Breast epithelium (tissue), 4 donors: ENCODE measurements at regions not wholly inside any gene's neighbourhood (a gene's known extent, or its start where the extent isn't known, plus 50 kb on each side); places are given as distances from the start of the nearest gene placed in this dataset.

Experiments used
- DNase-seq, 2 donors: peaks; one replicate each; pipeline ENCODE4 v3.0.0-alpha.2; 2019; ENCODE audit warnings: low spot score in 2 of 2
- H3K27ac ChIP-seq, 2 donors: fragments of 200-600 bp; sonication (generic) in 1 of 2; one replicate each; pipeline ENCODE4 v1.5.1; 2016 to 2019; ENCODE audit warnings: mild to moderate bottlenecking in 1 of 2
- H3K27me3 ChIP-seq, 2 donors: fragments of 200-600 bp; sonication (generic) in 1 of 2; one replicate each; pipeline versions ENCODE4 v1.5.1 to v1.6.0; 2017 to 2019; ENCODE audit warnings: control low read depth in 1 of 2, mild to moderate bottlenecking in 1 of 2
- H3K36me3 ChIP-seq: fragments of 200-600 bp; one replicate; pipeline ENCODE4 v1.5.1; 2019
- H3K4me1 ChIP-seq, 2 donors: fragments of 200-600 bp; sonication (generic); one replicate each; pipeline ENCODE4 v1.5.1; 2016 to 2019; ENCODE audit warnings: control low read depth in 1 of 2
- H3K4me3 ChIP-seq, 3 donors: fragments of 200-600 bp; sonication (generic); 1 replicate in 2 of 3; 2 replicates in 1 of 3; pipeline ENCODE4 v1.5.1; 2016 to 2019; ENCODE audit warnings: mild to moderate bottlenecking in 3 of 3, moderate library complexity in 2 of 3
- H3K9me3 ChIP-seq, 2 donors: fragments of 200-600 bp; sonication (generic) in 1 of 2; one replicate each; pipeline ENCODE4 v1.5.1; 2016 to 2019; ENCODE audit warnings: control low read depth in 1 of 2
- CTCF ChIP-seq, 3 donors: fragments of 450-650 bp; IDR thresholded peaks; one replicate each; pipeline ENCODE4 v1.5.1; 2016 to 2017; ENCODE audit warnings: antibody characterized with exemption in 3 of 3, mild to moderate bottlenecking in 3 of 3, moderate library complexity in 3 of 3
- POLR2A ChIP-seq: fragments of 450-650 bp; IDR thresholded peaks from one replicate; pipeline ENCODE4 v1.6.1; 2016; ENCODE audit warnings: antibody characterized with exemption, mild to moderate bottlenecking, moderate library complexity
- POLR2AphosphoS5 ChIP-seq, 3 donors: sonication (generic); formaldehyde crosslinking; IDR thresholded peaks; one replicate each; pipeline ENCODE4 v1.6.1; 2017; ENCODE audit warnings: antibody characterized with exemption in 3 of 3
- intact Hi-C: fragments of 100-400 bp; cut with DNase I; formaldehyde crosslinking; loops from one replicate; pipeline ENCODE4 v1.15.1; 2023; ENCODE audit warnings: low total_unique reads

DNA sequence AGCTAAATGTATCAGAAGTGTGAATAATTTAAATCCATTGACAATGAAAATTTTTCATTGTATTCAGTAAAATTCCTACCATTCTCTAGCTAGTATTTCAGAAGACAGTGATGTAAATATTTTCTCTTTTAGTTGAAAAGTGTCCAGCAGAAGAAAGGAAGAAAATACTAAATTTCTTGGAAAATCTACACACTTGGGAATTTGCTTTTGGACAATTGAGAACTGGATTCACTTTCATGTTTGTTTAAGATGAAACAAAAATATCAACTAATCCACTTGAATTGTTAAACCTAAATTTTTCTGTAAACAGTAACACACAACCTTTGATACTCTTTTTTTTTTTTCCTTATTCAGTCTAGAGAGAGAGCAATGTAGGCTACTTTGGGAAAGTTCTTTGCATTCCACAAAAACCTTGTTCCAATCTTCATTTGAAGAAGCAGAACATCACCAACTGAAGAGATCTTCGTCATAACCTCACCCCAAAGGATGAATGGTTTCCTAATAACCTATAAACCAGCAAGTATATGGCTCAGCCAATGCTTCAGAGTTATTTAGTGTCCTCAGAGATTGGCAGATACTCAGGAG is 155.1 kb upstream of the GORAB start:
- no peaks in the 10 kb centered on the region for H3K27me3 ChIP-seq
- no peak overlapping the region for H3K4me3 ChIP-seq
- H3K27ac ChIP-seq: no peak overlapping the region
- no peaks in the 10 kb centered on the region for H3K36me3 ChIP-seq
- no peak for DNase-seq
- TF ChIP-seq CTCF (IDR thresholded peaks at IDR 0.05) (no peak), POLR2A (no peak), POLR2AphosphoS5 (IDR thresholded peaks at IDR 0.05) (no peak)
- H3K4me1 ChIP-seq: no peaks in the 10 kb centered on the region
- H3K9me3 ChIP-seq: no peaks in the 10 kb centered on the region
- intact Hi-C loops: no loop called here

- no peaks in the 10 kb centered on the region for H3K36me3 ChIP-seq
- no peak for DNase-seq
- H3K4me1 ChIP-seq: no peaks in the 10 kb centered on the region
- H3K4me3 ChIP-seq: no peak overlapping the region
- intact Hi-C loops: no loop called here
- H3K9me3 ChIP-seq: no peaks in the 10 kb centered on the region
- TF ChIP-seq CTCF (IDR thresholded peaks at IDR 0.05) (no peak), POLR2A (no peak), POLR2AphosphoS5 (IDR thresholded peaks at IDR 0.05) (no peak)
- H3K27me3 ChIP-seq: no peaks in the 10 kb centered on the region
- no peak overlapping the region for H3K27ac ChIP-seq
These were observed 154.5 kb upstream of the GORAB start for GRCh38 chr1:170377440-170377839.

- no peak for DNase-seq
- intact Hi-C loops: no loop called here
- H3K4me1 ChIP-seq: no peaks in the 10 kb centered on the region
- no peaks in the 10 kb centered on the region for H3K9me3 ChIP-seq
- TF ChIP-seq POLR2A (no peak), POLR2AphosphoS5 (IDR thresholded peaks at IDR 0.05) (no peak), CTCF (IDR thresholded peaks at IDR 0.05) (no peak)
- H3K27me3 ChIP-seq: no peaks in the 10 kb centered on the region
- no peak overlapping the region for H3K27ac ChIP-seq
- no peak overlapping the region for H3K4me3 ChIP-seq
- no peaks in the 10 kb centered on the region for H3K36me3 ChIP-seq
These were observed 153.9 kb upstream of the GORAB start for GRCh38 chr1:170377896-170378634.

DNA sequence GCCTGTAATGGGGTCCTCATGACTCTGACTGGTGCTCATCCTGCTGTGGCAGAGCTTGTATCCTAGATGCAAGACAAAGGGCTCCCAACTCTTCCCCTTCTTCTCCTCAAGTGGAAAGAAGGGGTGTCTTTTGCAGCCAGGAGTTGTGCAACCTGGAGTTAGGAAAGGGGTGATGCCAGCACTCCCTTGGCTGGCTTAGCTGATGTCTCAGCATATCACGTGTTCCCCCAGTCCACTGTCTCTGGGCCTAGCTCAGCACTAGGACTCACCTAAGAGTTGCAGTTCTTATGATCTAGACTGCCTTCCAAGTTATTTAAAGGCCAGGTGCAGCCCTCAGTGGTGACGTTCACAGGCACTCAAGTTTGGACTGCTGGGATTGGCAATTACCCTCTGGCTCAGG is 146.2 kb upstream of the GORAB start:
- no peak overlapping the region for H3K27ac ChIP-seq
- intact Hi-C loops: no loop called here
- no peaks in the 10 kb centered on the region for H3K9me3 ChIP-seq
- no peak for DNase-seq
- TF ChIP-seq POLR2A: no peak
- no peak for TF ChIP-seq CTCF (IDR thresholded peaks at IDR 0.05)
- TF ChIP-seq POLR2AphosphoS5 (IDR thresholded peaks at IDR 0.05): no peak
- no peaks in the 10 kb centered on the region for H3K27me3 ChIP-seq
- no peaks in the 10 kb centered on the region for H3K4me1 ChIP-seq
- H3K4me3 ChIP-seq: no peak overlapping the region
- H3K36me3 ChIP-seq: no peaks in the 10 kb centered on the region

- no peaks in the 10 kb centered on the region for H3K4me1 ChIP-seq
- TF ChIP-seq CTCF (IDR thresholded peaks at IDR 0.05) (no peak), POLR2AphosphoS5 (IDR thresholded peaks at IDR 0.05) (no peak), POLR2A (no peak)
- no peak overlapping the region for H3K27ac ChIP-seq
- H3K9me3 ChIP-seq: no peaks in the 10 kb centered on the region
- H3K27me3 ChIP-seq: no peaks in the 10 kb centered on the region
- no peaks in the 10 kb centered on the region for H3K36me3 ChIP-seq
- intact Hi-C loops: no loop called here
- H3K4me3 ChIP-seq: no peak overlapping the region
- no peak for DNase-seq
These were observed 143.5 kb upstream of the GORAB start for GRCh38 chr1:170388489-170388888.
